ENCODE measurements at regions not wholly inside any gene's neighbourhood (a gene's known extent, or its start where the extent isn't known, plus 50 kb on each side); places are given as distances from the start of the nearest gene placed in this dataset.

DNA sequence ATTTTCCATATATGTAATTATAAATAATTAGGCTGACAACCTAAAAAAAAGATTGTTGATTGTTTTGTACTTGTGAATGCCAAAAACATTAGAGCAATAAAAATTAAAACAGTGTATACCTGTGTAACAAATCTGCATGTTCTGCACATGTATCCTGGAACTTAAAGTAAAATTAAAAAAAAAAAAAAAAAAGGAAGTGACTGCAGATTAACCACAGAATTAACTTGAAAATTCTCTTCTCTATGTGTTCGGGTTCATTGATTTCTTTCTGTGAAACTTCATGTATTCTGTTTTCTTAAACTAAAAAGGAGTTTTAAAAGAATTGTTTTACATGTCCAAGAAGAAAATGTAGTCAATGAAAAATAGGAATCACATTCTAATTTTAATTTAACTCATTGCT lies 95.7 kb downstream of the FASLG start:
- TF ChIP-seq EZH2 (IDR thresholded peaks at IDR 0.05; ENCODE audit: low read depth) = no peak
- TF ChIP-seq, protein P1, sequence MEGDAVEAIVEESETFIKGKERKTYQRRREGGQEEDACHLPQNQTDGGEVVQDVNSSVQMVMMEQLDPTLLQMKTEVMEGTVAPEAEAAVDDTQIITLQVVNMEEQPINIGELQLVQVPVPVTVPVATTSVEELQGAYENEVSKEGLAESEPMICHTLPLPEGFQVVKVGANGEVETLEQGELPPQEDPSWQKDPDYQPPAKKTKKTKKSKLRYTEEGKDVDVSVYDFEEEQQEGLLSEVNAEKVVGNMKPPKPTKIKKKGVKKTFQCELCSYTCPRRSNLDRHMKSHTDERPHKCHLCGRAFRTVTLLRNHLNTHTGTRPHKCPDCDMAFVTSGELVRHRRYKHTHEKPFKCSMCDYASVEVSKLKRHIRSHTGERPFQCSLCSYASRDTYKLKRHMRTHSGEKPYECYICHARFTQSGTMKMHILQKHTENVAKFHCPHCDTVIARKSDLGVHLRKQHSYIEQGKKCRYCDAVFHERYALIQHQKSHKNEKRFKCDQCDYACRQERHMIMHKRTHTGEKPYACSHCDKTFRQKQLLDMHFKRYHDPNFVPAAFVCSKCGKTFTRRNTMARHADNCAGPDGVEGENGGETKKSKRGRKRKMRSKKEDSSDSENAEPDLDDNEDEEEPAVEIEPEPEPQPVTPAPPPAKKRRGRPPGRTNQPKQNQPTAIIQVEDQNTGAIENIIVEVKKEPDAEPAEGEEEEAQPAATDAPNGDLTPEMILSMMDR (conservative IDR thresholded peaks at IDR 0.05) = no peak
